ENCODE measurements at regions not wholly inside any gene's neighbourhood (a gene's known extent, or its start where the extent isn't known, plus 50 kb on each side); places are given as distances from the start of the nearest gene placed in this dataset.

DNA sequence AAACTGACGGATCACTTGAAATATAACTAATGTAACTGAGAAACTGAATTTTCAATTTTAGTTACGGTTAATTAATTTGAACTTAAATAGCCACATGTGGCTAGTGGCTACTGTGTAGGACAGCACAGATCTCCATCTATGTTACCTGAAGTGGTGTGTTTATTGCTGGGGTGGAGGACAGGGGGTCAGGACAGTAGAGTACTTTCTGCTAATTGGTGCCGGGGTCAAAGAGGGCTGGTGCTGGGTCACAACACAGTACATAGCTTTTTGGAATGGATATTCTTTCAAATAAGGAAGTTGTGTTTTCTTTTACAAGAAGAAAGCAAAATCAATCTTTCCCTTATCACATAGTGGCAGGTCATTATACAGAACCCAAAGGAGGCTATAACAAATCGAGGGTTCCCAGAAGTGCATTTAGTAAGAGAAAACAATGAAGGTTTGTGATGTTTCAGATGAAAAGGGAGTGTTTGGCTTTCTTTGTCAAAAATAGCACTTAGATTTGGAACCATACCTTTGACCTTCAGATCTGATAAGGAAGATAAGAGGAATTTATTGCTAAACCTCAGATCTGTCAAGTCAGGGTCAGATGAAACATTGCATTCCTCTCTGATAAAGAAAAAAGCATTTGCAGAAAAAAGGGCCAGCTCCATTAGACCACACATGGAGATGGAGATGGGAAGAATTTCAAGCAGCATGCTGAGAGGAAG lies 384.5 kb downstream of the AASDHPPT start:
- TF ChIP-seq, protein P1, sequence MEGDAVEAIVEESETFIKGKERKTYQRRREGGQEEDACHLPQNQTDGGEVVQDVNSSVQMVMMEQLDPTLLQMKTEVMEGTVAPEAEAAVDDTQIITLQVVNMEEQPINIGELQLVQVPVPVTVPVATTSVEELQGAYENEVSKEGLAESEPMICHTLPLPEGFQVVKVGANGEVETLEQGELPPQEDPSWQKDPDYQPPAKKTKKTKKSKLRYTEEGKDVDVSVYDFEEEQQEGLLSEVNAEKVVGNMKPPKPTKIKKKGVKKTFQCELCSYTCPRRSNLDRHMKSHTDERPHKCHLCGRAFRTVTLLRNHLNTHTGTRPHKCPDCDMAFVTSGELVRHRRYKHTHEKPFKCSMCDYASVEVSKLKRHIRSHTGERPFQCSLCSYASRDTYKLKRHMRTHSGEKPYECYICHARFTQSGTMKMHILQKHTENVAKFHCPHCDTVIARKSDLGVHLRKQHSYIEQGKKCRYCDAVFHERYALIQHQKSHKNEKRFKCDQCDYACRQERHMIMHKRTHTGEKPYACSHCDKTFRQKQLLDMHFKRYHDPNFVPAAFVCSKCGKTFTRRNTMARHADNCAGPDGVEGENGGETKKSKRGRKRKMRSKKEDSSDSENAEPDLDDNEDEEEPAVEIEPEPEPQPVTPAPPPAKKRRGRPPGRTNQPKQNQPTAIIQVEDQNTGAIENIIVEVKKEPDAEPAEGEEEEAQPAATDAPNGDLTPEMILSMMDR (tag by site-specific recombination; IDR thresholded peaks at IDR 0.05): no peak
- TF ChIP-seq, protein P2, sequence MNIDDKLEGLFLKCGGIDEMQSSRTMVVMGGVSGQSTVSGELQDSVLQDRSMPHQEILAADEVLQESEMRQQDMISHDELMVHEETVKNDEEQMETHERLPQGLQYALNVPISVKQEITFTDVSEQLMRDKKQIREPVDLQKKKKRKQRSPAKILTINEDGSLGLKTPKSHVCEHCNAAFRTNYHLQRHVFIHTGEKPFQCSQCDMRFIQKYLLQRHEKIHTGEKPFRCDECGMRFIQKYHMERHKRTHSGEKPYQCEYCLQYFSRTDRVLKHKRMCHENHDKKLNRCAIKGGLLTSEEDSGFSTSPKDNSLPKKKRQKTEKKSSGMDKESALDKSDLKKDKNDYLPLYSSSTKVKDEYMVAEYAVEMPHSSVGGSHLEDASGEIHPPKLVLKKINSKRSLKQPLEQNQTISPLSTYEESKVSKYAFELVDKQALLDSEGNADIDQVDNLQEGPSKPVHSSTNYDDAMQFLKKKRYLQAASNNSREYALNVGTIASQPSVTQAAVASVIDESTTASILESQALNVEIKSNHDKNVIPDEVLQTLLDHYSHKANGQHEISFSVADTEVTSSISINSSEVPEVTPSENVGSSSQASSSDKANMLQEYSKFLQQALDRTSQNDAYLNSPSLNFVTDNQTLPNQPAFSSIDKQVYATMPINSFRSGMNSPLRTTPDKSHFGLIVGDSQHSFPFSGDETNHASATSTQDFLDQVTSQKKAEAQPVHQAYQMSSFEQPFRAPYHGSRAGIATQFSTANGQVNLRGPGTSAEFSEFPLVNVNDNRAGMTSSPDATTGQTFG (tag by site-specific recombination; IDR thresholded peaks at IDR 0.05; ENCODE audit: borderline replicate concordance): no peak
- TF ChIP-seq, protein P3, sequence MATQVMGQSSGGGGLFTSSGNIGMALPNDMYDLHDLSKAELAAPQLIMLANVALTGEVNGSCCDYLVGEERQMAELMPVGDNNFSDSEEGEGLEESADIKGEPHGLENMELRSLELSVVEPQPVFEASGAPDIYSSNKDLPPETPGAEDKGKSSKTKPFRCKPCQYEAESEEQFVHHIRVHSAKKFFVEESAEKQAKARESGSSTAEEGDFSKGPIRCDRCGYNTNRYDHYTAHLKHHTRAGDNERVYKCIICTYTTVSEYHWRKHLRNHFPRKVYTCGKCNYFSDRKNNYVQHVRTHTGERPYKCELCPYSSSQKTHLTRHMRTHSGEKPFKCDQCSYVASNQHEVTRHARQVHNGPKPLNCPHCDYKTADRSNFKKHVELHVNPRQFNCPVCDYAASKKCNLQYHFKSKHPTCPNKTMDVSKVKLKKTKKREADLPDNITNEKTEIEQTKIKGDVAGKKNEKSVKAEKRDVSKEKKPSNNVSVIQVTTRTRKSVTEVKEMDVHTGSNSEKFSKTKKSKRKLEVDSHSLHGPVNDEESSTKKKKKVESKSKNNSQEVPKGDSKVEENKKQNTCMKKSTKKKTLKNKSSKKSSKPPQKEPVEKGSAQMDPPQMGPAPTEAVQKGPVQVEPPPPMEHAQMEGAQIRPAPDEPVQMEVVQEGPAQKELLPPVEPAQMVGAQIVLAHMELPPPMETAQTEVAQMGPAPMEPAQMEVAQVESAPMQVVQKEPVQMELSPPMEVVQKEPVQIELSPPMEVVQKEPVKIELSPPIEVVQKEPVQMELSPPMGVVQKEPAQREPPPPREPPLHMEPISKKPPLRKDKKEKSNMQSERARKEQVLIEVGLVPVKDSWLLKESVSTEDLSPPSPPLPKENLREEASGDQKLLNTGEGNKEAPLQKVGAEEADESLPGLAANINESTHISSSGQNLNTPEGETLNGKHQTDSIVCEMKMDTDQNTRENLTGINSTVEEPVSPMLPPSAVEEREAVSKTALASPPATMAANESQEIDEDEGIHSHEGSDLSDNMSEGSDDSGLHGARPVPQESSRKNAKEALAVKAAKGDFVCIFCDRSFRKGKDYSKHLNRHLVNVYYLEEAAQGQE (tag by site-specific recombination; IDR thresholded peaks at IDR 0.05): no peak
- TF ChIP-seq, protein P4, sequence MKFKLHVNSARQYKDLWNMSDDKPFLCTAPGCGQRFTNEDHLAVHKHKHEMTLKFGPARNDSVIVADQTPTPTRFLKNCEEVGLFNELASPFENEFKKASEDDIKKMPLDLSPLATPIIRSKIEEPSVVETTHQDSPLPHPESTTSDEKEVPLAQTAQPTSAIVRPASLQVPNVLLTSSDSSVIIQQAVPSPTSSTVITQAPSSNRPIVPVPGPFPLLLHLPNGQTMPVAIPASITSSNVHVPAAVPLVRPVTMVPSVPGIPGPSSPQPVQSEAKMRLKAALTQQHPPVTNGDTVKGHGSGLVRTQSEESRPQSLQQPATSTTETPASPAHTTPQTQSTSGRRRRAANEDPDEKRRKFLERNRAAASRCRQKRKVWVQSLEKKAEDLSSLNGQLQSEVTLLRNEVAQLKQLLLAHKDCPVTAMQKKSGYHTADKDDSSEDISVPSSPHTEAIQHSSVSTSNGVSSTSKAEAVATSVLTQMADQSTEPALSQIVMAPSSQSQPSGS (tag by site-specific recombination; IDR thresholded peaks at IDR 0.05; ENCODE audit: low read depth): no peak
- TF ChIP-seq SP2 (tag by site-specific recombination; IDR thresholded peaks at IDR 0.05) (no peak), RBAK (tag by site-specific recombination; IDR thresholded peaks at IDR 0.05) (no peak), YY1 (tag by site-specific recombination; IDR thresholded peaks at IDR 0.05) (no peak), ZNF366 (tag by site-specific recombination; conservative IDR thresholded peaks at IDR 0.05) (no peak)
- TF ChIP-seq, protein P5, sequence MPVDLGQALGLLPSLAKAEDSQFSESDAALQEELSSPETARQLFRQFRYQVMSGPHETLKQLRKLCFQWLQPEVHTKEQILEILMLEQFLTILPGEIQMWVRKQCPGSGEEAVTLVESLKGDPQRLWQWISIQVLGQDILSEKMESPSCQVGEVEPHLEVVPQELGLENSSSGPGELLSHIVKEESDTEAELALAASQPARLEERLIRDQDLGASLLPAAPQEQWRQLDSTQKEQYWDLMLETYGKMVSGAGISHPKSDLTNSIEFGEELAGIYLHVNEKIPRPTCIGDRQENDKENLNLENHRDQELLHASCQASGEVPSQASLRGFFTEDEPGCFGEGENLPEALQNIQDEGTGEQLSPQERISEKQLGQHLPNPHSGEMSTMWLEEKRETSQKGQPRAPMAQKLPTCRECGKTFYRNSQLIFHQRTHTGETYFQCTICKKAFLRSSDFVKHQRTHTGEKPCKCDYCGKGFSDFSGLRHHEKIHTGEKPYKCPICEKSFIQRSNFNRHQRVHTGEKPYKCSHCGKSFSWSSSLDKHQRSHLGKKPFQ (tag by site-specific recombination; IDR thresholded peaks at IDR 0.05): no peak

Measured in HEK293 (cell line).